Esophagus muscularis mucosa (tissue), 4 donors: ENCODE measurements at regions not wholly inside any gene's neighbourhood (a gene's known extent, or its start where the extent isn't known, plus 50 kb on each side); places are given as distances from the start of the nearest gene placed in this dataset.

Source experiments
- DNase-seq: peaks from one replicate; pipeline ENCODE4 v3.0.0-alpha.2; 2017; ENCODE audit errors: extremely low spot score
- H3K27ac ChIP-seq, 4 donors: fragments of 200-600 bp; sonication (generic); replicated peaks in 1 of 4; 1 replicate in 3 of 4; 2 replicates in 1 of 4; pipeline ENCODE4 v1.5.1; 2016 to 2019; ENCODE audit warnings: mild to moderate bottlenecking in 1 of 4
- H3K27me3 ChIP-seq, 4 donors: fragments of 200-600 bp; sonication (generic); one replicate each; pipeline versions ENCODE4 v1.5.1 to v1.6.0; 2016 to 2019
- H3K36me3 ChIP-seq, 4 donors: fragments of 200-600 bp; sonication (generic); one replicate each; pipeline ENCODE4 v1.5.1; 2016 to 2019
- H3K4me1 ChIP-seq, 4 donors: fragments of 200-600 bp; sonication (generic); one replicate each; pipeline ENCODE4 v1.5.1; 2016 to 2019
- H3K4me3 ChIP-seq, 4 donors: fragments of 200-600 bp; sonication (generic); 1 replicate in 2 of 4; 2 replicates in 2 of 4; pipeline ENCODE4 v1.5.1; 2016 to 2019; ENCODE audit warnings: mild to moderate bottlenecking in 4 of 4, moderate library complexity in 1 of 4
- H3K9me3 ChIP-seq, 4 donors: fragments of 200-600 bp; sonication (generic); 1 replicate in 3 of 4; 2 replicates in 1 of 4; pipeline ENCODE4 v1.5.1; 2016 to 2019
- EP300 ChIP-seq: sonication (generic); formaldehyde crosslinking; IDR thresholded peaks from one replicate; pipeline ENCODE4 v1.6.1; 2017; ENCODE audit warnings: antibody characterized with exemption
- POLR2A ChIP-seq: fragments of 450-650 bp; IDR thresholded peaks from one replicate; pipeline ENCODE4 v1.6.1; 2017; ENCODE audit warnings: antibody characterized with exemption, moderate library complexity, mild to moderate bottlenecking, low read depth
- POLR2AphosphoS5 ChIP-seq, 2 donors: sonication (generic); formaldehyde crosslinking; IDR thresholded peaks; one replicate each; pipeline ENCODE4 v1.6.1; 2017; ENCODE audit warnings: antibody characterized with exemption in 2 of 2
- WGBS: methylation state at CpG from one replicate; pipeline ENCODE4 v1.1.5; 2018; 5-methylcytosine and 5-hydroxymethylcytosine counted together
- intact Hi-C: fragments of 100-400 bp; cut with DNase I; formaldehyde crosslinking; loops from one replicate; pipeline ENCODE4 v1.15.1; 2023
- TF ChIP-seq, protein P1 (sequence below), 3 experiments: fragments of 200-600 bp in 2 of 3; fragments of 450-650 bp in 1 of 3; sonication (generic) in 2 of 3; IDR thresholded peaks; one replicate each; pipeline ENCODE4 v1.5.1; 2017 to 2019; ENCODE audit warnings: antibody characterized with exemption in 3 of 3, mild to moderate bottlenecking in 2 of 3, moderate library complexity in 1 of 3

DNA sequence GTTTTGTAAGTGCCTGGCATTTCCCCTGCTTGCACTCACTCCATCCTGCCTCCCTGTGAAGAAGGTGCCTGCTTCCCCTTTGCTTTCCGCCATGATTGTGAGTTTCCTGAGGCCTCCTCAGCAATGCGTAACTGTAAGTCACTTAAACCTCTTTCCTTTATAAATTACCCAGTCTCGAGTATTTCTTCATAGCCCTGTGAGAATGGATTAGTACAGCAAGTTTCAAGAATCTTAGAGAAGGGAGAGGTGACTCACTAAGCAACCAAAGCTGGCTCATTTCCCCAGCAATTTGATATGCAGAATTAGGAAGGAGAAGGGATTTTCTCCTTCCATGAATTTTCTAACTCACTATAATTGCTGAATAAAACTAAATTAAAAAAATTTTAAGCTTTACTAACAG is 251.0 kb upstream of the FOXG1 start:
- intact Hi-C loops: no loop called here
- no peak for DNase-seq

DNA sequence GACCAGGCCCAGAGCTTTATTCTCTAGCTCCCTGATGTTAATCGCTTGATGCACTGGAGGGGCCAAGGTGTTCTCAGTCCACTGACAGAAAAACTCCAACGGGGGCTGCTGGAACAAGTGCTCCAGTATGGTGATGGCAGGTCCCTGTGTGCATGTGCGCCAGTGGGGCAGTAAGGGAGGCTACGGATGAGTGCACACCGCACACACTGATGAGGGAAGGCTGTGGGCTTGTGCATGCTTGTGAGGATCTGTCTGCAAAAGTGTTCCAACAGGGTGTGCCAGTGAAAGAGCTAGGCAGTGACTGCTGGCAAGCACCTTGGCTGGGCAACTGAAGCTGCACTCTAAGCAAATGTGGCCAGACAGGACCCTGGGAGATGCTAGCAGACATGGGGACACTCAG is 229.7 kb upstream of the FOXG1 start:
- Histone ChIP-seq H3K9me3 (peaks cover 0 to 6% (median 0%) of the 10 kb centered on the region in 4 donors), H3K27me3 (no peaks in the 10 kb centered on the region), H3K27ac (no peak overlapping the region), H3K4me3 (no peak overlapping the region), H3K4me1 (no peaks in the 10 kb centered on the region), H3K36me3 (no peaks in the 10 kb centered on the region)
- TF ChIP-seq EP300: no peak
- no peak for TF ChIP-seq POLR2AphosphoS5 (IDR thresholded peaks at IDR 0.05)
- TF ChIP-seq, protein P1, sequence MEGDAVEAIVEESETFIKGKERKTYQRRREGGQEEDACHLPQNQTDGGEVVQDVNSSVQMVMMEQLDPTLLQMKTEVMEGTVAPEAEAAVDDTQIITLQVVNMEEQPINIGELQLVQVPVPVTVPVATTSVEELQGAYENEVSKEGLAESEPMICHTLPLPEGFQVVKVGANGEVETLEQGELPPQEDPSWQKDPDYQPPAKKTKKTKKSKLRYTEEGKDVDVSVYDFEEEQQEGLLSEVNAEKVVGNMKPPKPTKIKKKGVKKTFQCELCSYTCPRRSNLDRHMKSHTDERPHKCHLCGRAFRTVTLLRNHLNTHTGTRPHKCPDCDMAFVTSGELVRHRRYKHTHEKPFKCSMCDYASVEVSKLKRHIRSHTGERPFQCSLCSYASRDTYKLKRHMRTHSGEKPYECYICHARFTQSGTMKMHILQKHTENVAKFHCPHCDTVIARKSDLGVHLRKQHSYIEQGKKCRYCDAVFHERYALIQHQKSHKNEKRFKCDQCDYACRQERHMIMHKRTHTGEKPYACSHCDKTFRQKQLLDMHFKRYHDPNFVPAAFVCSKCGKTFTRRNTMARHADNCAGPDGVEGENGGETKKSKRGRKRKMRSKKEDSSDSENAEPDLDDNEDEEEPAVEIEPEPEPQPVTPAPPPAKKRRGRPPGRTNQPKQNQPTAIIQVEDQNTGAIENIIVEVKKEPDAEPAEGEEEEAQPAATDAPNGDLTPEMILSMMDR (IDR thresholded peaks at IDR 0.05): no peak
- no peak for TF ChIP-seq POLR2A
- 87% methylated on average over 3 of the region's 5 CpGs for WGBS
- intact Hi-C loops: no loop called here
- DNase-seq: no peak

More for the DNA sequence above, 251.0 kb upstream of the FOXG1 start:
- WGBS: 70% methylated on average over 3 of the region's 3 CpGs
- H3K36me3 ChIP-seq: no peaks in the 10 kb centered on the region
- no peak overlapping the region for H3K27ac ChIP-seq
- no peaks in the 10 kb centered on the region for H3K27me3 ChIP-seq
- H3K4me3 ChIP-seq: no peak overlapping the region
- H3K4me1 ChIP-seq: no peaks in the 10 kb centered on the region
- peaks cover 0 to 9% (median 2%) of the 10 kb centered on the region in 4 donors for H3K9me3 ChIP-seq
- TF ChIP-seq POLR2A: no peak
- TF ChIP-seq EP300: no peak
- no peak for TF ChIP-seq POLR2AphosphoS5 (IDR thresholded peaks at IDR 0.05)
- TF ChIP-seq, protein P1 (IDR thresholded peaks at IDR 0.05): no peak

DNA sequence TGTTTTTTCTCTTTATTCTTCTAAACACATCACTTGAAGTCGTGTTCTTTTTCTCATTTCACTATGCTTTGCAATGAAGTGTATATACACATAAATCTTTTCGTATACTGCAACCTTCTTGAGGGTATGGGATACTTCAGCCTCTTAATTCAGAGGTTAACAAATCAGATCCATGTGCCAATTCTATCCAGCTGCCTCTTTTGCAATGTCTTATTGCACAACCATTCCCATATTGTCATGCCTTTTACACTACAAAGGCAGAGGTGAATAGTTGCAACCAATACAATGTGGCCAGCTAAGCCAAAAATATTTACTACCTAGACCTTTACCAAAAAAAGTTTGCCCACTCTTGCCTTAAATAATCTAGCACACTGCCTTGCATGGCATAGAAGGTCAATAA is 224.5 kb upstream of the FOXG1 start:
- intact Hi-C loops: no loop called here
- H3K36me3 ChIP-seq: no peaks in the 10 kb centered on the region
- no peak overlapping the region for H3K4me3 ChIP-seq
- no peak overlapping the region for H3K27ac ChIP-seq
- 69% methylated on average over 2 of the region's 2 CpGs for WGBS
- TF ChIP-seq EP300: no peak
- TF ChIP-seq, protein P1 (IDR thresholded peaks at IDR 0.05): no peak
- no peak for TF ChIP-seq POLR2AphosphoS5 (IDR thresholded peaks at IDR 0.05)
- no peak for TF ChIP-seq POLR2A
- no peak for DNase-seq
- no peaks in the 10 kb centered on the region for H3K4me1 ChIP-seq
- H3K9me3 ChIP-seq: peaks cover 0 to 6% (median 0%) of the 10 kb centered on the region in 4 donors
- H3K27me3 ChIP-seq: no peaks in the 10 kb centered on the region

DNA sequence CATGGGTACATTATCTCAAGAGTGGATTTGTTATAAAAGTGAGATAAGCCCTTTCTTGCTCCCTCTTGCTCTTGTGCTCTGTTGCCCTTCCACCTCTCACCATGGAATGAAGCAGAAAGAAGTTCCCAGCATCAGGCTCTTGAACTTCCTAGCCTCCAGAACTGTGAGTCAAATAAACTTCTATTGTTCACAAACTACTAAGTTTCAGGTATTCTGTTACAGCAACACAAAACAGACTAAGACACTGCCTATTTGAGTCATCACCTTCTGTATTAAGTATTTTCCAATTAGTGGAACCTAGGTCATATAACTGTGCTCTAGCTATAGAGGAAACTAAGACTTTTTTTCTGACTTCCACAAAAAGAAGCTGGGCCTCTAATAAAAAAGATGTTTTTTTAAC is 201.2 kb upstream of the FOXG1 start:
- no peaks in the 10 kb centered on the region for H3K27me3 ChIP-seq
- H3K4me1 ChIP-seq: no peaks in the 10 kb centered on the region
- no peak overlapping the region for H3K27ac ChIP-seq
- TF ChIP-seq POLR2A (no peak), POLR2AphosphoS5 (IDR thresholded peaks at IDR 0.05) (no peak)
- DNase-seq: no peak
- no peaks in the 10 kb centered on the region for H3K36me3 ChIP-seq
- no peaks in the 10 kb centered on the region for H3K9me3 ChIP-seq
- no peak overlapping the region for H3K4me3 ChIP-seq
- intact Hi-C loops: no loop called here

DNA sequence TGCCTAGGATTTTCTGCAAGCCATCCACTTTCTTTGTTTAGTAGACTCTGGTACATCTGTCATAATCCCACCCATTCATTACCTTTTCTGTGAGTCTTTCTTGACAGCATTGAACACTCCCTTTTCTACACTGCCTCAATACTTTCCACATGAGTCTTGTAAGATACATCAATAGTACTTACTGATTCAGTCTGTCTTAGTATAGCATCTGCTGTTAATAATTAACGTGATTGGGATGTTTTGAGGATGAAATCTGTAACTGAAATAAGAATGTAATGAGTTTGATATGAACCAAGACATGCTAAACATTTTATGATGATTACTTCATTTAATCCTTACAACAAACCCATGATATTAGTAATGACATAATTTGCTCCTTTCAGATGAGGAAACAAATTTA is 196.2 kb upstream of the FOXG1 start:
- H3K9me3 ChIP-seq: peaks cover 0 to 6% (median 2%) of the 10 kb centered on the region in 4 donors
- no peak overlapping the region for H3K27ac ChIP-seq
- no peak overlapping the region for H3K4me3 ChIP-seq
- DNase-seq: no peak
- 29% methylated on average over 1 of the region's 1 CpG for WGBS
- no peaks in the 10 kb centered on the region for H3K4me1 ChIP-seq
- intact Hi-C loops: no loop called here
- TF ChIP-seq, protein P1 (IDR thresholded peaks at IDR 0.05): no peak
- no peaks in the 10 kb centered on the region for H3K36me3 ChIP-seq
- no peaks in the 10 kb centered on the region for H3K27me3 ChIP-seq
